ENCODE measurements at regions not wholly inside any gene's neighbourhood (a gene's known extent, or its start where the extent isn't known, plus 50 kb on each side); places are given as distances from the start of the nearest gene placed in this dataset.

DNA sequence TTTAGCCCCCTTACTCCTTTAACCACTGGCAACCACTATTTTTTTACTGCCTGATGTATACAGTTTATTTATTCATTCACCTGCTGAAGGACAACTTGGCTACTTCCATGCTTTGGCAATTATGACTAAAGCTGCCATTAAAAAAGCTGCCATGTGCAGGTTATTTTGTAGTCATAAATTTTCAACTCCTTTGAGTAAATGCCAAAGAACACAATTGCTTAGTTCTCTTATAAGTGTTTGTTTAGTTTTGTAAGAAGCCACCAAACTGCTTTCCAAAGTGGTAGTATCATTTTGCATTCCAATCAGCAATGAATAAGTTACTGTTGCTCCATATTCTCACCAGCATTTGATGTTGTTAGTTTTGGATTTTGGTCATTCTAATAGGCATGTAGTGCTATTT, 1831.8 kb downstream of the PCDH7 start:
- H4K5ac ChIP-seq (ENCODE audit: insufficient read length, low read depth, low read length) = no peak overlapping the region
- no peak overlapping the region for H3K14ac ChIP-seq (ENCODE audit: insufficient read depth, low read length)
- no peaks in the 10 kb centered on the region for H3K4me1 Mint-ChIP-seq
- H4K20me1 ChIP-seq (ENCODE audit: control insufficient read depth, insufficient read depth, insufficient read length) = no peaks in the 10 kb centered on the region
- no peak overlapping the region for H2BK5ac ChIP-seq (ENCODE audit: insufficient read length, low read length)
- no peaks in the 10 kb centered on the region for H3K36me3 Mint-ChIP-seq (ENCODE audit: insufficient read depth in 1 of 3, low read depth in 3 of 3)
- no peak for DNase-seq
- TF ChIP-seq CTCF (conservative IDR thresholded peaks at IDR 0.05) = no peak
- no peaks in the 10 kb centered on the region for H3K9me3 ChIP-seq (ENCODE audit: control insufficient read depth, low read depth, low read length)
- no peaks in the 10 kb centered on the region for H3K9me3 Mint-ChIP-seq
- H3K4me3 Mint-ChIP-seq = no peak overlapping the region
- no peak overlapping the region for H3K4me2 ChIP-seq (ENCODE audit: insufficient read depth, insufficient read length, low read length)
- no peaks in the 10 kb centered on the region for H3K27me3 Mint-ChIP-seq (ENCODE audit: low read depth)
- H2BK20ac ChIP-seq (ENCODE audit: low read depth, low read length, poor library complexity, severe bottlenecking) = no peak overlapping the region
- H4K8ac ChIP-seq (replicated peaks; ENCODE audit: insufficient read length, low read depth, low read length) = no peak overlapping the region
- H2BK120ac ChIP-seq (ENCODE audit: low read depth, low read length, poor library complexity, severe bottlenecking) = no peak overlapping the region
- H2BK12ac ChIP-seq (ENCODE audit: insufficient read length, low read depth, low read length) = no peak overlapping the region
- no peak overlapping the region for H3K4ac ChIP-seq (ENCODE audit: low read depth, low read length)
- H3K56ac ChIP-seq (ENCODE audit: insufficient read length, low read depth, low read length) = no peak overlapping the region
- no peak overlapping the region for H3K18ac ChIP-seq (ENCODE audit: insufficient read length, low read depth, low read length)
- no peaks in the 10 kb centered on the region for H3K79me1 ChIP-seq (ENCODE audit: insufficient read depth, low read depth, low read length, poor library complexity, severe bottlenecking)
- no peaks in the 10 kb centered on the region for H3K4me1 ChIP-seq (ENCODE audit: insufficient read depth, low read length)
- H2AFZ ChIP-seq (ENCODE audit: low read length) = no peak overlapping the region
- no peak overlapping the region for H3K27ac Mint-ChIP-seq
- H4K91ac ChIP-seq (ENCODE audit: insufficient read length, low read depth, low read length) = no peak overlapping the region
- H3K27ac ChIP-seq (ENCODE audit: insufficient read length, low read depth, low read length) = no peak overlapping the region
- no peaks in the 10 kb centered on the region for H3K27me3 ChIP-seq (ENCODE audit: insufficient read depth, low read length)
- H3T11ph ChIP-seq (ENCODE audit: low read length) = no peak overlapping the region
- no peak overlapping the region for H3K23ac ChIP-seq (ENCODE audit: insufficient read length, low read depth, low read length)
- H3K23me2 ChIP-seq (ENCODE audit: insufficient read length, low read depth, low read length, poor library complexity, severe bottlenecking) = no peaks in the 10 kb centered on the region
- H2AK5ac ChIP-seq (ENCODE audit: insufficient read length, low read length) = no peak overlapping the region
- H3K9ac ChIP-seq (ENCODE audit: extremely low read depth, insufficient read length, low read length) = no peak overlapping the region
- H2BK15ac ChIP-seq (ENCODE audit: low read depth, low read length) = no peak overlapping the region
- H3K79me2 ChIP-seq (ENCODE audit: insufficient read depth, low read length) = no peaks in the 10 kb centered on the region

Data from H9 (cell line).